GM23338 (cell line): ENCODE measurements at regions not wholly inside any gene's neighbourhood (a gene's known extent, or its start where the extent isn't known, plus 50 kb on each side); places are given as distances from the start of the nearest gene placed in this dataset.

Experiments
- ATAC-seq: fragments of 200-7000 bp; cut with Tn5 transposase; 3 replicates; pipeline ENCODE4 v1.9.1; 2020
- DNase-seq: peaks from one replicate; pipeline ENCODE4 v3.0.0-alpha.2; 2015; ENCODE audit warnings: low spot score
- H2AFZ ChIP-seq: fragments of 200-600 bp; sonication (generic); 2 replicates; pipeline ENCODE4 v1.8.0; 2016; ENCODE audit warnings: antibody characterized with exemption, mild to moderate bottlenecking, moderate library complexity
- H3F3A ChIP-seq: fragments of 200-600 bp; sonication (generic); replicated peaks from 2 replicates; pipeline ENCODE4 v1.8.0; 2017; ENCODE audit warnings: antibody characterized with exemption, mixed run types, low read depth
- H3K27ac ChIP-seq: fragments of 200-600 bp; sonication (generic); 2 replicates; pipeline ENCODE4 v1.6.1; 2016; ENCODE audit warnings: low read depth
- H3K27me3 ChIP-seq: fragments of 200-600 bp; sonication (generic); 2 replicates; pipeline ENCODE4 v1.8.0; 2016; ENCODE audit warnings: mild to moderate bottlenecking, mixed run types, moderate library complexity; ENCODE audit not compliant: insufficient read depth
- H3K36me3 ChIP-seq: fragments of 200-600 bp; sonication (generic); 2 replicates; pipeline ENCODE4 v1.8.0; 2016; ENCODE audit warnings: mild to moderate bottlenecking; ENCODE audit not compliant: insufficient read depth
- H3K4me1 ChIP-seq: fragments of 200-600 bp; sonication (generic); 2 replicates; pipeline ENCODE4 v1.8.0; 2016; ENCODE audit warnings: mild to moderate bottlenecking, moderate library complexity; ENCODE audit not compliant: insufficient read depth
- H3K4me2 ChIP-seq: fragments of 200-600 bp; sonication (generic); 2 replicates; pipeline ENCODE4 v1.7.1; 2017; ENCODE audit warnings: mixed run types
- H3K4me3 ChIP-seq: fragments of 200-600 bp; sonication (generic); 2 replicates; pipeline ENCODE4 v1.6.1; 2016; ENCODE audit warnings: mixed run types
- H3K79me2 ChIP-seq: fragments of 200-600 bp; sonication (generic); replicated peaks from 2 replicates; pipeline ENCODE4 v1.8.0; 2017; ENCODE audit warnings: mild to moderate bottlenecking; ENCODE audit not compliant: insufficient read depth
- H3K9me2 ChIP-seq: fragments of 200-600 bp; sonication (generic); 2 replicates; pipeline ENCODE4 v1.8.0; 2017; ENCODE audit not compliant: insufficient read depth
- H4K20me1 ChIP-seq: fragments of 200-600 bp; sonication (generic); replicated peaks from 2 replicates; pipeline ENCODE4 v1.8.0; 2017; ENCODE audit warnings: mild to moderate bottlenecking; ENCODE audit not compliant: insufficient read depth
- H3K27ac Mint-ChIP-seq: 2 replicates; pipeline ENCODE4 v1.8.0; 2020; ENCODE audit warnings: inconsistent platforms, mild to moderate bottlenecking, moderate library complexity, mixed read lengths
- H3K27me3 Mint-ChIP-seq: 3 replicates; pipeline ENCODE4 v1.8.0; 2022; ENCODE audit warnings: low read depth, mild to moderate bottlenecking, moderate library complexity, mixed read lengths, inconsistent platforms; ENCODE audit not compliant: insufficient read depth, poor library complexity
- H3K36me3 Mint-ChIP-seq: 3 replicates; pipeline ENCODE4 v1.8.0; 2021; ENCODE audit warnings: low read depth, mild to moderate bottlenecking, inconsistent platforms, moderate library complexity, mixed read lengths
- H3K4me1 Mint-ChIP-seq: 3 replicates; pipeline ENCODE4 v1.8.0; 2020; ENCODE audit warnings: mild to moderate bottlenecking, inconsistent platforms, mixed read lengths
- H3K4me3 Mint-ChIP-seq: 3 replicates; pipeline ENCODE4 v1.8.0; 2021; ENCODE audit warnings: moderate library complexity, mild to moderate bottlenecking, inconsistent platforms, mixed read lengths
- H3K9me3 Mint-ChIP-seq: 3 replicates; pipeline ENCODE4 v1.8.0; 2020; ENCODE audit warnings: moderate library complexity, mild to moderate bottlenecking, inconsistent platforms, mixed read lengths
- EZH2 ChIP-seq: fragments of 200-600 bp; sonication (generic); IDR thresholded peaks from one replicate; pipeline ENCODE4 v1.8.0; 2017; ENCODE audit warnings: antibody characterized with exemption, mild to moderate bottlenecking, low read depth; ENCODE audit not compliant: unreplicated experiment
- JUNB ChIP-seq: IDR thresholded peaks from one replicate; pipeline ENCODE4 v1.6.1; 2016; ENCODE audit warnings: antibody characterized with exemption; ENCODE audit not compliant: unreplicated experiment
- NANOG ChIP-seq: IDR thresholded peaks from 2 replicates; pipeline ENCODE4 v1.6.1; 2016; ENCODE audit warnings: antibody characterized with exemption, borderline replicate concordance
- ZNF331 ChIP-seq: fragments of 250-450 bp; sonication (Bioruptor Pico); IDR thresholded peaks from 2 replicates; pipeline ENCODE4 v1.5.0; 2020; ENCODE audit warnings: low read depth, mild to moderate bottlenecking, moderate library complexity
- TF ChIP-seq, protein P1 (sequence below): fragments of 250-450 bp; sonication (Bioruptor Pico); IDR thresholded peaks from 2 replicates; pipeline ENCODE4 v1.5.0; 2020; ENCODE audit warnings: mild to moderate bottlenecking, moderate library complexity
- TF ChIP-seq, protein P2 (sequence below), 2 experiments: fragments of 200-600 bp in 1 of 2; sonication (generic) in 1 of 2; conservative IDR thresholded peaks; 2 replicates each; pipeline versions ENCODE4 v1.5.1 to v1.6.1; 2016 to 2017; ENCODE audit warnings: antibody characterized with exemption in 2 of 2, low read depth in 2 of 2, mild to moderate bottlenecking in 2 of 2, moderate library complexity in 1 of 2

DNA sequence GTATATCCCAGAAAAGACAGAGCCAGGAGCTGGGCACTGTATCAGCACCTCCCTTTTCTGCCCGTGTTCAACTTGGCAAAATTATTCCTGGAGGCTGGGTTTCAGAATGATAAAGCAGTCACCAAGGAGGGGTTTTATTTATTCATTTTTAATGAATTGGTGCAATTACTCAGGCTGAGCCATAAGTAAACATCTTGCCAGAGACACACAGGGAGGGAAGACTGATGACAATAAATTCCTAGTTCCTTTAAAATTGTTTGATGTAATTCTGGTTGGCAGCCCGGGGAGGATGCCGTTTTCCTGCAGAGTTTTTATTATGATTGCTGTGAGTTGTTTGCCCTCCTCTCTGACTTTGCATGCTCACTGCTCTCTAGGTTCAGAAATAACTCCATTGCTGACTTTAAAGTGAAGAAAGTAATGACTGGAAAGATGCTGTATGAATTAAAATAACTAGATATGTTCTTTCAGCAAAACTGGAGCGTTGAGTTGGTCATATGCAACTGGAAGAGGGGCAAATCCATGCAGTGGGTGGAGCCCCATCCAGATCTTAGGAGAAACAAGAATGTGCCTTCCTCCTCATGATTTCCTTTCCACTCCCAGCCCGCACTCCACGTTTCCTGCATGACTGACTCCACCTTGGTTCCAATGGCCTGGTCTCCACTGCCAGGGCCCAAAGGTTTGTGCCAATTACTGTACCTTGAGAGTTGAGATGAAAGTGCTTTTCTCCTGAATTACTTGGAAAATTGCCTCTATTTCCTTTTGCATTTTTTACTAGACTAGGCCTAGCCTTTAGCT is 182.1 kb downstream of the RFC3 start (continued):
- TF ChIP-seq JUNB (no peak), NANOG (no peak), ZNF331 (CRISPR knock-in tag) (no peak), EZH2 (no peak)

DNA sequence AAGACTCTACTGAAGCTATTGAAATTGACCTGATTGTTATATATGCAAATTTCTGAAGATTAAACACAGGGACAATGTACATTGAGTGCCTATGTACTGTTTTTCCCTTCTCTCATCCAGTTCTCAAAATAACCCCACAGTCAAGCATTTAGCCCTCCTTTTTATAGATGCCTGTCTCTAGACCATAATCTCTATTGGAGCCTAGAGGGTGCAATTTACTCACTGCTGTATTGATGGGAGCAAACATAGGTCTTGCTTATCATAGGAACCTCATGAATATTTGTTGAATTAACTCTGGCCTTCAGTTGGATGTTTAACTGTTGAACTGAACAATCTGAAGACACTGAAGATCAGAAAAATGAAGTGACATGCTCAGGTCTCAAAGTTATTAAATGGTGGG is 183.0 kb downstream of the RFC3 start:
- Histone ChIP-seq H3K36me3 (no peaks in the 10 kb centered on the region), H3K9me2 (no peaks in the 10 kb centered on the region), H3F3A (no peaks in the 10 kb centered on the region), H3K4me1 (no peaks in the 10 kb centered on the region), H4K20me1 (no peaks in the 10 kb centered on the region), H3K4me2 (no peak overlapping the region), H3K4me3 (no peak overlapping the region), H3K79me2 (no peaks in the 10 kb centered on the region), H3K27ac (no peak overlapping the region), H2AFZ (no peak overlapping the region), H3K27me3 (no peaks in the 10 kb centered on the region)
- Mint-ChIP-seq H3K4me1 (peaks cover 2% of the 10 kb centered on the region; the same call in 1 of the 3 replicates), H3K36me3 (no peaks in the 10 kb centered on the region), H3K27me3 (no peaks in the 10 kb centered on the region), H3K4me3 (no peak overlapping the region), H3K9me3 (no peaks in the 10 kb centered on the region), H3K27ac (no peak overlapping the region)
- no peak for ATAC-seq
- TF ChIP-seq, protein P1, sequence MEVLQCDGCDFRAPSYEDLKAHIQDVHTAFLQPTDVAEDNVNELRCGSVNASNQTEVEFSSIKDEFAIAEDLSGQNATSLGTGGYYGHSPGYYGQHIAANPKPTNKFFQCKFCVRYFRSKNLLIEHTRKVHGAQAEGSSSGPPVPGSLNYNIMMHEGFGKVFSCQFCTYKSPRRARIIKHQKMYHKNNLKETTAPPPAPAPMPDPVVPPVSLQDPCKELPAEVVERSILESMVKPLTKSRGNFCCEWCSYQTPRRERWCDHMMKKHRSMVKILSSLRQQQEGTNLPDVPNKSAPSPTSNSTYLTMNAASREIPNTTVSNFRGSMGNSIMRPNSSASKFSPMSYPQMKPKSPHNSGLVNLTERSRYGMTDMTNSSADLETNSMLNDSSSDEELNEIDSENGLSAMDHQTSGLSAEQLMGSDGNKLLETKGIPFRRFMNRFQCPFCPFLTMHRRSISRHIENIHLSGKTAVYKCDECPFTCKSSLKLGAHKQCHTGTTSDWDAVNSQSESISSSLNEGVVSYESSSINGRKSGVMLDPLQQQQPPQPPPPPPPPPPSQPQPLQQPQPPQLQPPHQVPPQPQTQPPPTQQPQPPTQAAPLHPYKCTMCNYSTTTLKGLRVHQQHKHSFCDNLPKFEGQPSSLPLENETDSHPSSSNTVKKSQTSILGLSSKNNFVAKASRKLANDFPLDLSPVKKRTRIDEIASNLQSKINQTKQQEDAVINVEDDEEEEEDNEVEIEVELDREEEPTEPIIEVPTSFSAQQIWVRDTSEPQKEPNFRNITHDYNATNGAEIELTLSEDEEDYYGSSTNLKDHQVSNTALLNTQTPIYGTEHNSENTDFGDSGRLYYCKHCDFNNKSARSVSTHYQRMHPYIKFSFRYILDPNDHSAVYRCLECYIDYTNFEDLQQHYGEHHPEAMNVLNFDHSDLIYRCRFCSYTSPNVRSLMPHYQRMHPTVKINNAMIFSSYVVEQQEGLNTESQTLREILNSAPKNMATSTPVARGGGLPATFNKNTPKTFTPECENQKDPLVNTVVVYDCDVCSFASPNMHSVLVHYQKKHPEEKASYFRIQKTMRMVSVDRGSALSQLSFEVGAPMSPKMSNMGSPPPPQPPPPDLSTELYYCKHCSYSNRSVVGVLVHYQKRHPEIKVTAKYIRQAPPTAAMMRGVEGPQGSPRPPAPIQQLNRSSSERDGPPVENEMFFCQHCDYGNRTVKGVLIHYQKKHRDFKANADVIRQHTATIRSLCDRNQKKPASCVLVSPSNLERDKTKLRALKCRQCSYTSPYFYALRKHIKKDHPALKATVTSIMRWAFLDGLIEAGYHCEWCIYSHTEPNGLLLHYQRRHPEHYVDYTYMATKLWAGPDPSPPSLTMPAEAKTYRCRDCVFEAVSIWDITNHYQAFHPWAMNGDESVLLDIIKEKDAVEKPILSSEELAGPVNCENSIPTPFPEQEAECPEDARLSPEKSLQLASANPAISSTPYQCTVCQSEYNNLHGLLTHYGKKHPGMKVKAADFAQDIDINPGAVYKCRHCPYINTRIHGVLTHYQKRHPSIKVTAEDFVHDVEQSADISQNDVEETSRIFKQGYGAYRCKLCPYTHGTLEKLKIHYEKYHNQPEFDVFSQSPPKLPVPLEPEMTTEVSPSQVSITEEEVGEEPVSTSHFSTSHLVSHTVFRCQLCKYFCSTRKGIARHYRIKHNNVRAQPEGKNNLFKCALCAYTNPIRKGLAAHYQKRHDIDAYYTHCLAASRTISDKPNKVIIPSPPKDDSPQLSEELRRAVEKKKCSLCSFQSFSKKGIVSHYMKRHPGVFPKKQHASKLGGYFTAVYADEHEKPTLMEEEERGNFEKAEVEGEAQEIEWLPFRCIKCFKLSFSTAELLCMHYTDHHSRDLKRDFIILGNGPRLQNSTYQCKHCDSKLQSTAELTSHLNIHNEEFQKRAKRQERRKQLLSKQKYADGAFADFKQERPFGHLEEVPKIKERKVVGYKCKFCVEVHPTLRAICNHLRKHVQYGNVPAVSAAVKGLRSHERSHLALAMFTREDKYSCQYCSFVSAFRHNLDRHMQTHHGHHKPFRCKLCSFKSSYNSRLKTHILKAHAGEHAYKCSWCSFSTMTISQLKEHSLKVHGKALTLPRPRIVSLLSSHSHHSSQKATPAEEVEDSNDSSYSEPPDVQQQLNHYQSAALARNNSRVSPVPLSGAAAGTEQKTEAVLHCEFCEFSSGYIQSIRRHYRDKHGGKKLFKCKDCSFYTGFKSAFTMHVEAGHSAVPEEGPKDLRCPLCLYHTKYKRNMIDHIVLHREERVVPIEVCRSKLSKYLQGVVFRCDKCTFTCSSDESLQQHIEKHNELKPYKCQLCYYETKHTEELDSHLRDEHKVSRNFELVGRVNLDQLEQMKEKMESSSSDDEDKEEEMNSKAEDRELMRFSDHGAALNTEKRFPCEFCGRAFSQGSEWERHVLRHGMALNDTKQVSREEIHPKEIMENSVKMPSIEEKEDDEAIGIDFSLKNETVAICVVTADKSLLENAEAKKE, result no peak
- TF ChIP-seq, protein P2, sequence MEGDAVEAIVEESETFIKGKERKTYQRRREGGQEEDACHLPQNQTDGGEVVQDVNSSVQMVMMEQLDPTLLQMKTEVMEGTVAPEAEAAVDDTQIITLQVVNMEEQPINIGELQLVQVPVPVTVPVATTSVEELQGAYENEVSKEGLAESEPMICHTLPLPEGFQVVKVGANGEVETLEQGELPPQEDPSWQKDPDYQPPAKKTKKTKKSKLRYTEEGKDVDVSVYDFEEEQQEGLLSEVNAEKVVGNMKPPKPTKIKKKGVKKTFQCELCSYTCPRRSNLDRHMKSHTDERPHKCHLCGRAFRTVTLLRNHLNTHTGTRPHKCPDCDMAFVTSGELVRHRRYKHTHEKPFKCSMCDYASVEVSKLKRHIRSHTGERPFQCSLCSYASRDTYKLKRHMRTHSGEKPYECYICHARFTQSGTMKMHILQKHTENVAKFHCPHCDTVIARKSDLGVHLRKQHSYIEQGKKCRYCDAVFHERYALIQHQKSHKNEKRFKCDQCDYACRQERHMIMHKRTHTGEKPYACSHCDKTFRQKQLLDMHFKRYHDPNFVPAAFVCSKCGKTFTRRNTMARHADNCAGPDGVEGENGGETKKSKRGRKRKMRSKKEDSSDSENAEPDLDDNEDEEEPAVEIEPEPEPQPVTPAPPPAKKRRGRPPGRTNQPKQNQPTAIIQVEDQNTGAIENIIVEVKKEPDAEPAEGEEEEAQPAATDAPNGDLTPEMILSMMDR (conservative IDR thresholded peaks at IDR 0.05; ENCODE audit: low read depth in 2 of 2), result peak in 1 of 2 experiments; percentile 23; a peak in 3 of 4 replicates
- no peak for DNase-seq
